CD4-positive, alpha-beta T cell treated with Interleukin-6 for 4 hours (primary cell): ENCODE measurements at regions not wholly inside any gene's neighbourhood (a gene's known extent, or its start where the extent isn't known, plus 50 kb on each side); places are given as distances from the start of the nearest gene placed in this dataset.
A peak's percentile ranks its signal among the peaks of the same experiment; 100 is the strongest.

Source experiments
- DNase-seq: peaks from one replicate; pipeline ENCODE4 v3.0.0-alpha.2; 2020; ENCODE audit warnings: mixed read lengths

DNA sequence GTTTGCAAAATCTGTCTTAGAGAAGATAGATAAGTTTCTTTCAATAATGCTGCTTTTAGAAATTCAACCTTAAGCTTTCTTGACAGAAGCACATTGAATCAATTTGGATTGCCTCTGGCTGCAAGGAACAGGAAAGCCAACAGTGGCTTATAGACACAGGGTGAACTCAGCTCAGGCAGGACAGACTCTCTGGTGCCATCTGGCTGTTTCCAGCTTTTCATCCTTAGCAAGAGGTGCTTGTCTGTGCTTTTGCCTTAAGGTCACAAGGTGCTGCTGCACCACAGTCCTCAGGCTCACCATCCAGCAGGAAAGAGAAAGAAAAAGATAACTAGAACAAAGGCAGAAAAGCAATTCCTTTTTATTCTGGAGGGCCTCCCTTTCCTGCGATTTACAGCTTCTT lies 93.7 kb upstream of the ETS2 start:
- no peak for DNase-seq

GRCh38 chr21:38712664-38713063 lies 93.1 kb upstream of the ETS2 start:
- DNase-seq = no peak

DNA sequence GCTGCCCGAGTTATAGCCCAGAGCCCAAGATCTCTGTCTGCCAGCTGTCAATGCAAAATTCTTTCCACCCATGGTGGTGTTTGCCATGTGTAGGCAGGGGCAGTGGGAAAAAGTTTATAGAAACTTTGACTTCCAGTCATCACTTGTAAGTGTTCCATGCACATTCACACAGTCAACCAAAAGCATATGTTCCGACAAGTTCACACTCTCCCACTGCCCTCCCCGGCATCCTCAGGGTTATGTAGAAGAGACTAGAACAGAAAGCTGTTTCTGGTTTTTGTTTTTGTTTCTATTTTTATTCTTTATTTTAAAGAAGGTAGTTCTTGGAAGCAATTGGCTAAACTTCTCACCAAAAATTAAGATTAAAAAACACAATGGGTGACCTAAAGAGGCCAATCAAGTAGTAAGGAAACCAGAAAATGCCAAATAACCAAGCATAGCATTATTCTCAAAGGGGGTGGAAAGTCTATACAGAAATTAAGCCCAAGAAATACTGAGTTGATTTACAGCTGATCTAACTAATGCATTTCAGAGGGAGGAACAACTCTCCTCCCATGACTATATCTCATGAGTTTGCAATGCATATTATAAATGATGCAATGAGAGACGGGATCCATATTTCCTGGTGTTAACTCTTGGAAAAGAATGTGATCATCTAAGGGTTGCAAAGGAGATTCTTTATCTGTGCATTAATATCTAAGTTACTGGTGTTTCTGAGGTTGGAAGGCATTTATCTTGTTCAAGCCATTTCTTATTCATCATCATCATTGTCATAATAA lies 91.5 kb upstream of the ETS2 start:
- no peak for DNase-seq

DNA sequence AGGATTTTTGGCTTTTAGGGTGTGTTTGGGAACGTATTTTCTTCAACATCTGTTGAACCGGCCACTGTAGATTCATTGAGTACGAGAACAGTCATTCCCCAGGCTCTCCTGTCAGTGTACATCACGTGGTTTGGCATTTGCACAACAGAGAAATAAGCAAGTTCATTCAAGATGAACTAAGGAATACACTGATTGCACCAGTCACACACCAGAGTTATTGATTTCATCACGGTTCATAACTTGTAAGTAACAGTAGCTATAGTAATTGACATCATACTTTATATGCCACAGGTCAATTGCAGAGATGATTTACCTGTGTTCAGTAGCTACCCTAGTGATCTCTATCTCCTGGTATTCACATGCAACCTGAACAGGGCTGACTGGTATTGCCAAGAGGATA lies 90.7 kb upstream of the ETS2 start:
- no peak for DNase-seq

DNA sequence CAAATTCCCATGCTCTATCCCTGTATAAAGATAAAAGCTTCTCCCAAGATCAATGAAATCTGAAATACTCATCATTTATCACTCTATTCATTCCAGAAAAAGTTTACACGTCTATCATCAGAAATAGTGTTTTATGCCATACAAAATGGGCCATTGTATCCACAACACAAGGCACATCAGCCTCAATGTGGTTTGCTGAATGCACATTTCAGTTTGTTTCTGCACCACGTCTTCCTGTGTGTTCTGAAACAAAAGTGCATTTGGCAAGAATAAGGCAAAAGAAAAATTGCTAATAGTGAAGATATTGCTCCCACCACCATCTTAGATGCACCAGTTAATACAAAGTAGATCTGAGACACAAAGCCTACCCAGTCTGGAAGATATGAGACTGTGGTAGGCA lies 89.6 kb upstream of the ETS2 start:
- no peak for DNase-seq

- no peak for DNase-seq
Measured at GRCh38 chr21:38716942-38717341, 88.8 kb upstream of the ETS2 start.

- DNase-seq = no peak
Measured at GRCh38 chr21:38718481-38718880, 87.2 kb upstream of the ETS2 start.

GRCh38 chr21:38720074-38720473 lies 85.7 kb upstream of the ETS2 start:
- DNase-seq = no peak

- DNase-seq = no peak
Measured at GRCh38 chr21:38721055-38721454, 84.7 kb upstream of the ETS2 start.

DNA sequence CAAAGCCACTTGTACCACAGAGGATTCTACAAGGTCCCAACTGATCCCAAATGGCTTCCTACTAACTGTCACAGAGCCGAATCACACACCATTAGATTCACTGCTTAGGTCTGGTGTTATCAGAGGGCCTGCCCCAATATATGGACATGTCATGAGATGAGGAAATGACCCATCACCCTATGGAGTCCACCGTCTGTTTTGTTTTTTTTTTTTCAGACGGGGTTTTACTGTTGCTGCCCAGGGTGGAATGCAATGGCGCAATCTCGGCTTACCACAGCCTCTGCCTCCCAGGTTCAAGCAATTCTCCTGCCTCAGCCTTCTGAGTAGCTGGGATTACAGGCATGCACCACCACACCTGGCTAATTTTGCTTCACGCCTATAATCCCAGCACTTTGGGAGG lies 83.8 kb upstream of the ETS2 start:
- no peak for DNase-seq

GRCh38 chr21:38725196-38726157 lies 80.3 kb upstream of the ETS2 start:
- DNase-seq = no peak

- no peak for DNase-seq
Measured at GRCh38 chr21:38726482-38726881, 79.2 kb upstream of the ETS2 start.

GRCh38 chr21:38729291-38729690 lies 76.4 kb upstream of the ETS2 start:
- no peak for DNase-seq

GRCh38 chr21:38729754-38730379 lies 75.9 kb upstream of the ETS2 start:
- DNase-seq = no peak

DNA sequence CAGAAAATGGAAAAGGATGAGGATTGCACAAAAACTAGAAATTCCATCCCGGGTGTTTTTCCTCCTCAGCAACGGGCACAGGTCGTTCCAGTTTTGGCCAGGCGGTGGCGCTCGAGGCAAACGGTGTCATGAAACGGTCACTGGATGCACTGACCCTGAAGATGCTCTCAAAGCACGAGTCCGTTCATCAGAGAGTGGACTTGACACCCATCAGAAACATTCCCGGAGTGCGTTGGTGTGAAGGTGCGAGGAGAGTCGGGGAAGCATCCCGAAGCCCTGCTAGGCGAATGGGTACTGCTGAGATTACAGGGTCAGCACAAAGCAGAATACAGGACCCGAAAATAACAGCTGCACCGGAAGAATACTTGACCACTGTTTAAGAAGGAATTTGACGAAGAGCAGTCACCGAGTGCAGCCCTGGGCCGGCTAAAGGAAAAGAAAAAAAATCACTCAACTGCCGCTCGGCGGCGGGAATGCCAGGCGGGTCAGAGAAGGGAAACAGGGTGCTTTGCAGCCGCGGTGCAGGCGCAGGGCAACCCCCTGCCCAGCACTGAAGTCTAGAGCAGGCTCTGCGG lies 71.7 kb upstream of the ETS2 start:
- peak; percentile 77 for DNase-seq

DNA sequence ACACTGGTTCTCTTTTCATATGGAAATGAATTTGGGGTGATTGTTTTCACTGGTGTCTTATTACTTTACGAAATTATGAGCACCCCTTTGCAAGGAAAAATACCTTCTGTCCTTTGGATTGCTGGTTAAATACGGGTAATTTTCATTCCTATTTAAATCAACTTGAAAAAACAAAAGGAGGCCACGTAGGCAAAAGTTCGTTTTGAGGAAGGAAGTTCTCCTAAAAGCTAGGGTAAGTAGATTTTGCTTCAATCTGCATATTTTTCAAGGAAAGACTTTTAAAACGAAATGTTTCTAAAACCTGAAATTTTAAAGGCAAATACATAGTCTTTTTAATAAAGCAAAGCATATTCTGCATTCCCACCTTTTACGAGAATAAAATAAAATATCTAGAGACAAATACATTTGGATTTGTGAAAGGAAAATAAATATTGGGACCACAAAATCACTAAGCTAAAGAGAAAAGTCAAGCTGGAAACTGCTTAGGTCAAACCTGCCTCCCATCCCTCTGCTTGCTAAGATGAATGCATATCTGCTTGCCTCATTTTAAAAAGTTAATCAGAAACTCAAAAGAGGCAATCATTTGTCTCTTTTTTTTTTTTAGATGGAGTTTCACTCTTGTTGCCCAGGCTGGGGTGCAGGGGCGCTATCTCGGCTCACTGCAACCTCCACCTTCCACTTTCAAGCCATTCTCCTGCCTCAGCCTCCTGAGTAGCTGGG lies 70.9 kb upstream of the ETS2 start:
- DNase-seq = no peak

- DNase-seq = no peak
Measured at GRCh38 chr21:38735626-38736206, 70.0 kb upstream of the ETS2 start.

DNA sequence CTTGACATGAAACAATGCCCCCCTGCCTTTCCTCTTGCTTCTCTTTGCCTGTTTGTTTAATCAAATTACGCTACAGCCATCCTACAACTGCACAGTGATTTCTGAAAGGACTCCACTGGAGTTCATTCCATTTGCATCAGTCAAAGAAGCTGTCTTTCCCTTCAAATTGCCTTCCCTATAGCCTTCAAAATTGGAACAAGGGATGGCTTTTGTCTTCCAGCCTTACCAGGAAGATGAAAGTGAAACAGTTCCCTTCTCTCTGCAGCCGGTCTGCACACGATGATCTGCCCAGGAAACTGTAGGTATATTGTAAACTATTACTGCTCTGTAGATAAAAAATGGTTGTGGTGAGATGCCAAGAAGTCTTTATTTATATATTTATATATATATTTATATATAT lies 65.6 kb upstream of the ETS2 start:
- no peak for DNase-seq

DNA sequence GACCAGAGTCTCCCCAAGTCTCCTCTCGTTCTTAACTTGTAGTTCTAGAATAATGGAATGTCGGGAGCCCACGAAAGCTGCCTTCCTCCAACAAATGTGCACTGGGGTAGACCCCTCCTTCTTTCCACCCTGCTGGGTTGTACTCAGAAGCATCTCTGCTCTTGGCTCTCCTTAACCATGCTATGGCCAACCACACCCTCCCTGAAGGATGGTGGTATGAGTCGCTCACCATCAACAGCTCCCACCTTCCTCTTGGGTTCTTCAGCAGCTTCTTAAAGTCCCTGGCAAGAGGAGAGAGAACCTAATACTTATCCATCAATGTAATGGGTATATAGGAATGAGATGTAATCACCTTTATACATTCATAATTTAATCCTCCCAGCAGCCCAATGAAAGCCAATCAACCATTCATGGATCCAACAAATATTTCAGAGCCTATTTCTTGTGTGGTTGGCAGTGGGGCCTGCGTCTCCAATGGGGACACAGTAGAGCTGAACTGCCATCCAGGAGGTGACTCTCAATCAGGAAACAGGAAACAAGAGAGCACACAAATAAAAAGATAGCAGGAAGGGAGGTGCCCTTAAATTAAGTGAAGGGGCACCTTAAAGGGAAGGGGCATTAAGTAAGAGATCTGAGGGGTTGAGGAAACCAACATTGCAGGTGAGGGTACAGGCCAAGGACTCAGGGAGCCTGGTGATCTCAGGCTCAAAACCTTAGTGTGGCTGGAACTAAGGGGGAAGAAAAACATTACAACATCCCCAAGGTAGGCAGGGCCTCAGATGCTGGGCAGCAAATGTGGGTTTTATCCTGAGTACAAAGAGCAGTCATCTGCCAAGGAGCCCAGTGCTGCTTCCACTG lies 64.4 kb upstream of the ETS2 start:
- no peak for DNase-seq

- no peak for DNase-seq
Measured at GRCh38 chr21:38741950-38742256, 63.8 kb upstream of the ETS2 start.

- DNase-seq = no peak
Measured at GRCh38 chr21:38742580-38743260, 63.0 kb upstream of the ETS2 start.
